ENCODE measurements at regions not wholly inside any gene's neighbourhood (a gene's known extent, or its start where the extent isn't known, plus 50 kb on each side); places are given as distances from the start of the nearest gene placed in this dataset.
"Not testable (repeated sequence)": the region's sequence is repeated elsewhere in the genome, so short reads cannot be mapped to it uniquely, and the experiment has no call there.

GRCh38 chr1:4071653-4072052 is 171.6 kb upstream of the C1orf174 start:
- H3K27ac ChIP-seq (ENCODE audit: low read depth, low read length), result no peak overlapping the region
- H3K27me3 ChIP-seq (ENCODE audit: control insufficient read depth in 3 of 3, insufficient read depth in 3 of 3, low read length in 3 of 3), result peaks cover 8 to 33% (median 14%) of the 10 kb centered on the region in 3 donors
- H3K9me3 ChIP-seq (ENCODE audit: control insufficient read depth in 3 of 3, low read length in 3 of 3), result no peaks in the 10 kb centered on the region

GRCh38 chr1:4072481-4073153 is 172.5 kb upstream of the C1orf174 start:
- Histone ChIP-seq H3K27ac (ENCODE audit: low read depth, low read length) (no peak overlapping the region), H3K4me3 (ENCODE audit: low read length in 3 of 3) (no peak overlapping the region), H3K9ac (ENCODE audit: low read depth in 1 of 3, low read length in 3 of 3) (no peak overlapping the region), H3K27me3 (ENCODE audit: control insufficient read depth in 3 of 3, insufficient read depth in 3 of 3, low read length in 3 of 3) (peaks cover 8 to 33% (median 14%) of the 10 kb centered on the region in 3 donors), H3K9me3 (ENCODE audit: control insufficient read depth in 3 of 3, low read length in 3 of 3) (no peaks in the 10 kb centered on the region), H3K4me1 (ENCODE audit: control insufficient read depth in 3 of 3, insufficient read depth in 3 of 3, low read length in 3 of 3) (no peaks in the 10 kb centered on the region), H3K36me3 (ENCODE audit: control insufficient read depth in 3 of 3, insufficient read depth in 3 of 3, low read length in 3 of 3) (no peaks in the 10 kb centered on the region)

More at GRCh38 chr1:4071653-4072052, 171.6 kb upstream of the C1orf174 start:
- no peaks in the 10 kb centered on the region for H3K4me1 ChIP-seq (ENCODE audit: control insufficient read depth in 3 of 3, insufficient read depth in 3 of 3, low read length in 3 of 3)
- no peak overlapping the region for H3K4me3 ChIP-seq (ENCODE audit: low read length in 3 of 3)
- H3K9ac ChIP-seq (ENCODE audit: low read depth in 1 of 3, low read length in 3 of 3), result no peak overlapping the region
- H3K36me3 ChIP-seq (ENCODE audit: control insufficient read depth in 3 of 3, insufficient read depth in 3 of 3, low read length in 3 of 3), result no peaks in the 10 kb centered on the region

GRCh38 chr1:4075436-4076225 is 175.6 kb upstream of the C1orf174 start:
- no peak overlapping the region for H3K27ac ChIP-seq (ENCODE audit: low read depth, low read length)
- H3K9me3 ChIP-seq (ENCODE audit: control insufficient read depth in 3 of 3, low read length in 3 of 3), result no peaks in the 10 kb centered on the region
- peaks cover 8 to 32% (median 11%) of the 10 kb centered on the region in 3 donors for H3K27me3 ChIP-seq (ENCODE audit: control insufficient read depth in 3 of 3, insufficient read depth in 3 of 3, low read length in 3 of 3)
- no peak overlapping the region for H3K9ac ChIP-seq (ENCODE audit: low read depth in 1 of 3, low read length in 3 of 3)
- no peaks in the 10 kb centered on the region for H3K4me1 ChIP-seq (ENCODE audit: control insufficient read depth in 3 of 3, insufficient read depth in 3 of 3, low read length in 3 of 3)
- H3K4me3 ChIP-seq (ENCODE audit: low read length in 3 of 3), result no peak overlapping the region
- H3K36me3 ChIP-seq (ENCODE audit: control insufficient read depth in 3 of 3, insufficient read depth in 3 of 3, low read length in 3 of 3), result no peaks in the 10 kb centered on the region

- peaks cover 8 to 31% (median 11%) of the 10 kb centered on the region in 3 donors for H3K27me3 ChIP-seq (ENCODE audit: control insufficient read depth in 3 of 3, insufficient read depth in 3 of 3, low read length in 3 of 3)
- H3K9ac ChIP-seq (ENCODE audit: low read depth in 1 of 3, low read length in 3 of 3), result no peak overlapping the region
- no peak overlapping the region for H3K4me3 ChIP-seq (ENCODE audit: low read length in 3 of 3)
- no peaks in the 10 kb centered on the region for H3K36me3 ChIP-seq (ENCODE audit: control insufficient read depth in 3 of 3, insufficient read depth in 3 of 3, low read length in 3 of 3)
- no peaks in the 10 kb centered on the region for H3K4me1 ChIP-seq (ENCODE audit: control insufficient read depth in 3 of 3, insufficient read depth in 3 of 3, low read length in 3 of 3)
- no peak overlapping the region for H3K27ac ChIP-seq (ENCODE audit: low read depth, low read length)
- H3K9me3 ChIP-seq (ENCODE audit: control insufficient read depth in 3 of 3, low read length in 3 of 3), result no peaks in the 10 kb centered on the region
Measured at GRCh38 chr1:4076346-4076745, 176.3 kb upstream of the C1orf174 start.

GRCh38 chr1:4078091-4078962 is 178.3 kb upstream of the C1orf174 start:
- H3K4me3 ChIP-seq (ENCODE audit: low read length in 3 of 3); H3K9me3 ChIP-seq (ENCODE audit: control insufficient read depth in 3 of 3, low read length in 3 of 3); H3K9ac ChIP-seq (ENCODE audit: low read depth in 1 of 3, low read length in 3 of 3); H3K27ac ChIP-seq (ENCODE audit: low read depth, low read length); H3K4me1 ChIP-seq (ENCODE audit: control insufficient read depth in 3 of 3, insufficient read depth in 3 of 3, low read length in 3 of 3); H3K36me3 ChIP-seq (ENCODE audit: control insufficient read depth in 3 of 3, insufficient read depth in 3 of 3, low read length in 3 of 3): not testable (repeated sequence)
- peaks cover 9 to 26% (median 16%) of the 10 kb centered on the region in 3 donors for H3K27me3 ChIP-seq (ENCODE audit: control insufficient read depth in 3 of 3, insufficient read depth in 3 of 3, low read length in 3 of 3)

GRCh38 chr1:4079815-4080214 is 179.7 kb upstream of the C1orf174 start:
- Histone ChIP-seq H3K4me3 (ENCODE audit: low read length in 3 of 3) (no peak overlapping the region), H3K27me3 (ENCODE audit: control insufficient read depth in 3 of 3, insufficient read depth in 3 of 3, low read length in 3 of 3) (peaks cover 9 to 28% (median 17%) of the 10 kb centered on the region in 3 donors), H3K4me1 (ENCODE audit: control insufficient read depth in 3 of 3, insufficient read depth in 3 of 3, low read length in 3 of 3) (no peaks in the 10 kb centered on the region), H3K36me3 (ENCODE audit: control insufficient read depth in 3 of 3, insufficient read depth in 3 of 3, low read length in 3 of 3) (no peaks in the 10 kb centered on the region), H3K9ac (ENCODE audit: low read depth in 1 of 3, low read length in 3 of 3) (no peak overlapping the region), H3K9me3 (ENCODE audit: control insufficient read depth in 3 of 3, low read length in 3 of 3) (no peaks in the 10 kb centered on the region), H3K27ac (ENCODE audit: low read depth, low read length) (no peak overlapping the region)

- Histone ChIP-seq H3K27ac (ENCODE audit: low read depth, low read length) (no peak overlapping the region), H3K9me3 (ENCODE audit: control insufficient read depth in 3 of 3, low read length in 3 of 3) (no peaks in the 10 kb centered on the region), H3K27me3 (ENCODE audit: control insufficient read depth in 3 of 3, insufficient read depth in 3 of 3, low read length in 3 of 3) (peaks cover 9 to 43% (median 14%) of the 10 kb centered on the region in 3 donors), H3K36me3 (ENCODE audit: control insufficient read depth in 3 of 3, insufficient read depth in 3 of 3, low read length in 3 of 3) (no peaks in the 10 kb centered on the region), H3K4me1 (ENCODE audit: control insufficient read depth in 3 of 3, insufficient read depth in 3 of 3, low read length in 3 of 3) (no peaks in the 10 kb centered on the region), H3K4me3 (ENCODE audit: low read length in 3 of 3) (no peak overlapping the region), H3K9ac (ENCODE audit: low read depth in 1 of 3, low read length in 3 of 3) (no peak overlapping the region)
Measured at GRCh38 chr1:4081806-4082711, 182.0 kb upstream of the C1orf174 start.

- Histone ChIP-seq H3K27me3 (ENCODE audit: control insufficient read depth in 3 of 3, insufficient read depth in 3 of 3, low read length in 3 of 3) (peaks cover 9 to 47% (median 19%) of the 10 kb centered on the region in 3 donors), H3K4me1 (ENCODE audit: control insufficient read depth in 3 of 3, insufficient read depth in 3 of 3, low read length in 3 of 3) (no peaks in the 10 kb centered on the region), H3K36me3 (ENCODE audit: control insufficient read depth in 3 of 3, insufficient read depth in 3 of 3, low read length in 3 of 3) (no peaks in the 10 kb centered on the region), H3K9ac (ENCODE audit: low read depth in 1 of 3, low read length in 3 of 3) (no peak overlapping the region), H3K27ac (ENCODE audit: low read depth, low read length) (no peak overlapping the region), H3K4me3 (ENCODE audit: low read length in 3 of 3) (no peak overlapping the region), H3K9me3 (ENCODE audit: control insufficient read depth in 3 of 3, low read length in 3 of 3) (no peaks in the 10 kb centered on the region)
Measured at GRCh38 chr1:4083231-4084047, 183.4 kb upstream of the C1orf174 start.
